ENCODE measurements at regions not wholly inside any gene's neighbourhood (a gene's known extent, or its start where the extent isn't known, plus 50 kb on each side); places are given as distances from the start of the nearest gene placed in this dataset.
"Not testable (repeated sequence)": the region's sequence is repeated elsewhere in the genome, so short reads cannot be mapped to it uniquely, and the experiment has no call there.

GRCh38 chr20:30508382-30508781 is 749.1 kb upstream of the DEFB115 start:
- not testable (repeated sequence) for H3K18ac ChIP-seq (ENCODE audit: low read length); H4K91ac ChIP-seq (ENCODE audit: low read depth, low read length, poor library complexity); H3K4me3 ChIP-seq (ENCODE audit: low read length in 2 of 2); H2BK5ac ChIP-seq (ENCODE audit: low read length); H3K23ac ChIP-seq (ENCODE audit: low read depth, low read length, poor library complexity); H3K4me1 ChIP-seq (ENCODE audit: control insufficient read depth in 2 of 2, insufficient read depth in 1 of 2, low read depth in 1 of 2, low read length in 2 of 2); H3K4ac ChIP-seq (ENCODE audit: low read length); H4K8ac ChIP-seq (ENCODE audit: low read depth, low read length); H2AK5ac ChIP-seq (ENCODE audit: low read depth, low read length); H3K27ac ChIP-seq (replicated peaks; ENCODE audit: low read length); DNase-seq (ENCODE audit: low spot score); H3K9ac ChIP-seq (ENCODE audit: low read depth, low read length, poor library complexity); H3K79me1 ChIP-seq (ENCODE audit: low read depth, low read length); H2AFZ ChIP-seq (ENCODE audit: low read length); H3K4me2 ChIP-seq (ENCODE audit: insufficient read depth, low read length, poor library complexity, severe bottlenecking); H3K36me3 ChIP-seq (replicated peaks in 1 of 2; ENCODE audit: control insufficient read depth in 2 of 2, insufficient read depth in 2 of 2, low read length in 2 of 2); H3K27me3 ChIP-seq (ENCODE audit: control insufficient read depth in 3 of 3, insufficient read depth in 3 of 3, low read depth in 1 of 3, low read length in 3 of 3); H2BK120ac ChIP-seq (ENCODE audit: low read depth, low read length); H3K14ac ChIP-seq (ENCODE audit: low read length); H2BK15ac ChIP-seq (ENCODE audit: low read length); H2BK12ac ChIP-seq (ENCODE audit: low read length); H3K9me3 ChIP-seq (replicated peaks in 1 of 2; ENCODE audit: control insufficient read depth in 2 of 2, insufficient read depth in 1 of 2, low read depth in 1 of 2, low read length in 2 of 2)
- no CpG with 5 or more reads among the region's 21 CpGs for WGBS, 2 donors (ENCODE audit: extremely low coverage in 2 of 2, insufficient read length in 2 of 2, insufficient replicate concordance in 1 of 2)

GRCh38 chr20:30511322-30512030 is 746.0 kb upstream of the DEFB115 start:
- H3K14ac ChIP-seq (ENCODE audit: low read length) = no peak overlapping the region
- peaks cover 4% of the 10 kb centered on the region for H3K79me1 ChIP-seq (ENCODE audit: low read depth, low read length)
- H3K4ac ChIP-seq (ENCODE audit: low read length) = no peak overlapping the region
- no peak overlapping the region for H3K9ac ChIP-seq (ENCODE audit: low read depth, low read length, poor library complexity)
- no peaks in the 10 kb centered on the region for H3K27me3 ChIP-seq (ENCODE audit: control insufficient read depth in 3 of 3, insufficient read depth in 3 of 3, low read depth in 1 of 3, low read length in 3 of 3)
- H2BK15ac ChIP-seq (ENCODE audit: low read length) = no peak overlapping the region
- H4K8ac ChIP-seq (ENCODE audit: low read depth, low read length) = no peak overlapping the region
- H2BK120ac ChIP-seq (ENCODE audit: low read depth, low read length) = no peak overlapping the region
- no peak overlapping the region for H3K4me3 ChIP-seq (ENCODE audit: low read length in 2 of 2)
- H3K4me1 ChIP-seq (ENCODE audit: control insufficient read depth in 2 of 2, insufficient read depth in 1 of 2, low read depth in 1 of 2, low read length in 2 of 2) = no peaks in the 10 kb centered on the region
- no peak overlapping the region for H3K27ac ChIP-seq (replicated peaks; ENCODE audit: low read length)
- no peak for DNase-seq (ENCODE audit: low spot score)
- H2AFZ ChIP-seq (ENCODE audit: low read length) = no peak overlapping the region
- no CpG with 5 or more reads among the region's 39 CpGs for WGBS, 2 donors (ENCODE audit: extremely low coverage in 2 of 2, insufficient read length in 2 of 2, insufficient replicate concordance in 1 of 2)
- peaks cover 0 to 7% of the 10 kb centered on the region in 2 donors for H3K9me3 ChIP-seq (replicated peaks in 1 of 2; ENCODE audit: control insufficient read depth in 2 of 2, insufficient read depth in 1 of 2, low read depth in 1 of 2, low read length in 2 of 2)
- H3K4me2 ChIP-seq (ENCODE audit: insufficient read depth, low read length, poor library complexity, severe bottlenecking) = no peak overlapping the region
- H2BK12ac ChIP-seq (ENCODE audit: low read length) = no peak overlapping the region
- H3K23ac ChIP-seq (ENCODE audit: low read depth, low read length, poor library complexity) = no peak overlapping the region
- H4K91ac ChIP-seq (ENCODE audit: low read depth, low read length, poor library complexity) = no peak overlapping the region
- no peak overlapping the region for H2AK5ac ChIP-seq (ENCODE audit: low read depth, low read length)
- no peak overlapping the region for H3K18ac ChIP-seq (ENCODE audit: low read length)
- no peak overlapping the region for H2BK5ac ChIP-seq (ENCODE audit: low read length)
- H3K36me3 ChIP-seq (replicated peaks in 1 of 2; ENCODE audit: control insufficient read depth in 2 of 2, insufficient read depth in 2 of 2, low read length in 2 of 2) = no peaks in the 10 kb centered on the region

- H2BK5ac ChIP-seq (ENCODE audit: low read length) = peak overlapping the region; percentile 53
- no peak overlapping the region for H3K23ac ChIP-seq (ENCODE audit: low read depth, low read length, poor library complexity)
- no peak overlapping the region for H3K4me2 ChIP-seq (ENCODE audit: insufficient read depth, low read length, poor library complexity, severe bottlenecking)
- H2AFZ ChIP-seq (ENCODE audit: low read length) = no peak overlapping the region
- H3K36me3 ChIP-seq (replicated peaks in 1 of 2; ENCODE audit: control insufficient read depth in 2 of 2, insufficient read depth in 2 of 2, low read length in 2 of 2) = no peaks in the 10 kb centered on the region
- H3K27me3 ChIP-seq (ENCODE audit: control insufficient read depth in 3 of 3, insufficient read depth in 3 of 3, low read depth in 1 of 3, low read length in 3 of 3) = no peaks in the 10 kb centered on the region
- no peak overlapping the region for H3K18ac ChIP-seq (ENCODE audit: low read length)
- H4K91ac ChIP-seq (ENCODE audit: low read depth, low read length, poor library complexity) = no peak overlapping the region
- H3K4me3 ChIP-seq (ENCODE audit: low read length in 2 of 2) = no peak overlapping the region
- H3K9ac ChIP-seq (ENCODE audit: low read depth, low read length, poor library complexity) = no peak overlapping the region
- H3K4ac ChIP-seq (ENCODE audit: low read length) = no peak overlapping the region
- H4K8ac ChIP-seq (ENCODE audit: low read depth, low read length) = no peak overlapping the region
- H3K79me1 ChIP-seq (ENCODE audit: low read depth, low read length) = peaks cover 4% of the 10 kb centered on the region
- H3K9me3 ChIP-seq (replicated peaks in 1 of 2; ENCODE audit: control insufficient read depth in 2 of 2, insufficient read depth in 1 of 2, low read depth in 1 of 2, low read length in 2 of 2) = peaks cover 0 to 7% of the 10 kb centered on the region in 2 donors
- no peak overlapping the region for H2AK5ac ChIP-seq (ENCODE audit: low read depth, low read length)
- no peak for DNase-seq (ENCODE audit: low spot score)
- no peak overlapping the region for H2BK15ac ChIP-seq (ENCODE audit: low read length)
- H2BK120ac ChIP-seq (ENCODE audit: low read depth, low read length) = no peak overlapping the region
- H2BK12ac ChIP-seq (ENCODE audit: low read length) = no peak overlapping the region
- peak overlapping the region; percentile 8 for H3K14ac ChIP-seq (ENCODE audit: low read length)
- H3K4me1 ChIP-seq (ENCODE audit: control insufficient read depth in 2 of 2, insufficient read depth in 1 of 2, low read depth in 1 of 2, low read length in 2 of 2) = no peaks in the 10 kb centered on the region
- WGBS, 2 donors (ENCODE audit: extremely low coverage in 2 of 2, insufficient read length in 2 of 2, insufficient replicate concordance in 1 of 2) = no CpG with 5 or more reads among the region's 38 CpGs
- H3K27ac ChIP-seq (replicated peaks; ENCODE audit: low read length) = no peak overlapping the region
Measured at GRCh38 chr20:30513050-30513628, 744.3 kb upstream of the DEFB115 start.

GRCh38 chr20:30515915-30516314 is 741.5 kb upstream of the DEFB115 start:
- not testable (repeated sequence) for H2AFZ ChIP-seq (ENCODE audit: low read length); H2BK15ac ChIP-seq (ENCODE audit: low read length); H3K4me1 ChIP-seq (ENCODE audit: control insufficient read depth in 2 of 2, insufficient read depth in 1 of 2, low read depth in 1 of 2, low read length in 2 of 2); H3K4ac ChIP-seq (ENCODE audit: low read length); H3K36me3 ChIP-seq (replicated peaks in 1 of 2; ENCODE audit: control insufficient read depth in 2 of 2, insufficient read depth in 2 of 2, low read length in 2 of 2); H4K91ac ChIP-seq (ENCODE audit: low read depth, low read length, poor library complexity); H3K9me3 ChIP-seq (replicated peaks in 1 of 2; ENCODE audit: control insufficient read depth in 2 of 2, insufficient read depth in 1 of 2, low read depth in 1 of 2, low read length in 2 of 2); H3K9ac ChIP-seq (ENCODE audit: low read depth, low read length, poor library complexity); H2BK12ac ChIP-seq (ENCODE audit: low read length); DNase-seq (ENCODE audit: low spot score); H3K23ac ChIP-seq (ENCODE audit: low read depth, low read length, poor library complexity); H4K8ac ChIP-seq (ENCODE audit: low read depth, low read length); H3K14ac ChIP-seq (ENCODE audit: low read length); H2BK120ac ChIP-seq (ENCODE audit: low read depth, low read length); H3K27ac ChIP-seq (replicated peaks; ENCODE audit: low read length); H2AK5ac ChIP-seq (ENCODE audit: low read depth, low read length); H2BK5ac ChIP-seq (ENCODE audit: low read length); H3K18ac ChIP-seq (ENCODE audit: low read length); H3K4me2 ChIP-seq (ENCODE audit: insufficient read depth, low read length, poor library complexity, severe bottlenecking); H3K79me1 ChIP-seq (ENCODE audit: low read depth, low read length); H3K27me3 ChIP-seq (ENCODE audit: control insufficient read depth in 3 of 3, insufficient read depth in 3 of 3, low read depth in 1 of 3, low read length in 3 of 3); H3K4me3 ChIP-seq (ENCODE audit: low read length in 2 of 2)
- WGBS, 2 donors (ENCODE audit: extremely low coverage in 2 of 2, insufficient read length in 2 of 2, insufficient replicate concordance in 1 of 2) = no CpG with 5 or more reads among the region's 13 CpGs
